Keratinocyte (primary cell): ENCODE measurements at regions not wholly inside any gene's neighbourhood (a gene's known extent, or its start where the extent isn't known, plus 50 kb on each side); places are given as distances from the start of the nearest gene placed in this dataset.

Source experiments
- CTCF ChIP-seq, 3 experiments: IDR thresholded peaks in 1 of 3; conservative IDR thresholded peaks in 1 of 3; optimal IDR thresholded peaks in 1 of 3; 2 replicates in 2 of 3; 3 replicates in 1 of 3; pipeline versions ENCODE3 to v1.5.1; 2011; ENCODE audit warnings: low read length in 3 of 3, mild to moderate bottlenecking in 3 of 3, moderate library complexity in 2 of 3, control low read depth in 1 of 3, inconsistent platforms in 1 of 3; ENCODE audit not compliant: insufficient read depth in 2 of 3; ENCODE audit errors: extremely low read depth in 1 of 3
- EZH2 ChIP-seq: IDR thresholded peaks from one replicate; pipeline ENCODE4 v1.6.1; 2012; ENCODE audit warnings: inconsistent platforms, mild to moderate bottlenecking, low read length, moderate library complexity

GRCh38 chr7:136348542-136349192, 371.5 kb upstream of the MTPN start:
- TF ChIP-seq CTCF (optimal IDR thresholded peaks at IDR 0.05 in 1 of 3, IDR thresholded peaks at IDR 0.05 in 1 of 3, conservative IDR thresholded peaks at IDR 0.05 in 1 of 3; ENCODE audit: extremely low read depth in 1 of 3, insufficient read depth in 2 of 3, low read length in 3 of 3) (no peak), EZH2 (no peak)
